AG09319 (cell line): ENCODE measurements at regions not wholly inside any gene's neighbourhood (a gene's known extent, or its start where the extent isn't known, plus 50 kb on each side); places are given as distances from the start of the nearest gene placed in this dataset.

Experiments
- DNase-seq: peaks from one replicate; pipeline ENCODE4 v3.0.0-alpha.2; 2010; ENCODE audit warnings: low read depth; ENCODE audit errors: extremely low read depth
- CTCF ChIP-seq: IDR thresholded peaks from 2 replicates; pipeline ENCODE4 v1.5.1; 2011; ENCODE audit warnings: low read depth, mild to moderate bottlenecking, inconsistent platforms, low read length, moderate library complexity

- DNase-seq = no peak
- no peak for TF ChIP-seq CTCF
Observed at GRCh38 chrX:42602566-42602965, 175.4 kb downstream of the PPP1R2C start.

GRCh38 chrX:42602136-42602535, 175.8 kb downstream of the PPP1R2C start:
- DNase-seq = no peak
- no peak for TF ChIP-seq CTCF

GRCh38 chrX:42597481-42597880, 180.5 kb downstream of the PPP1R2C start:
- DNase-seq = no peak
- no peak for TF ChIP-seq CTCF

- TF ChIP-seq CTCF = no peak
- no peak for DNase-seq
Observed at GRCh38 chrX:42585842-42586621, 191.9 kb downstream of the PPP1R2C start.

GRCh38 chrX:42577936-42578470, 200.0 kb downstream of the PPP1R2C start:
- TF ChIP-seq CTCF = no peak
- DNase-seq = no peak

GRCh38 chrX:42567268-42567667, 210.7 kb downstream of the PPP1R2C start:
- no peak for DNase-seq
- no peak for TF ChIP-seq CTCF

- no peak for DNase-seq
- no peak for TF ChIP-seq CTCF
Observed at GRCh38 chrX:42565739-42566138, 212.2 kb downstream of the PPP1R2C start.
